ENCODE measurements at regions not wholly inside any gene's neighbourhood (a gene's known extent, or its start where the extent isn't known, plus 50 kb on each side); places are given as distances from the start of the nearest gene placed in this dataset.

DNA sequence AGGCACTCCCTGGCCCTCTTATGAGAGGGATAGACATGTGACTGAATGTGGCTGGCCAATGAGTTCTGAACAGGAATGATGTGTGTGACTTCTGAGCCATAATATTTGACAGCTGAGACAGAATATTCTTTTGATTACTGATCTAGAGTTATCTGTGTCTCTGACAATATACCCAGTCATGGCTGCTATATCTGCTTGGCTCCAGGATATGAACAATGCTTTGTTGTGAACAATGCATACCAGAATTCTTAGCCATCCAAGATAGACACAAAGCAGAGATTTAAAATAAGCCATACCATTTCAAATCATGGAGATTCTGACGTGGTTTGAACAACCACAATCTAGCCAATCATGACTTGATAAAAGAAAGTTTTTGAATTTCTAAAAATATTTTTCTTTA, 840.3 kb upstream of the SEMA6A start:
- H3K4me1 ChIP-seq (replicated peaks; ENCODE audit: insufficient read depth), result no peaks in the 10 kb centered on the region
- no peaks in the 10 kb centered on the region for H3K79me2 ChIP-seq (ENCODE audit: low read depth)
- BruUV-seq (replicated peaks), result no TSS peak
- no peak overlapping the region for H3K4me2 ChIP-seq
- H3K36me3 ChIP-seq (ENCODE audit: low read depth), result no peaks in the 10 kb centered on the region
- H3K27ac ChIP-seq, result no peak overlapping the region
- no peaks in the 10 kb centered on the region for H4K20me1 ChIP-seq (ENCODE audit: insufficient read depth)
- no peak overlapping the region for H3K4me3 ChIP-seq
- ChIA-PET CTCF (no interaction called here), POLR2A (ENCODE audit: unreplicated experiment) (no interaction called here)
- H2AFZ ChIP-seq, result no peak overlapping the region
- H3K9me2 ChIP-seq (ENCODE audit: insufficient read depth), result no peaks in the 10 kb centered on the region
- no peaks in the 10 kb centered on the region for H3K27me3 ChIP-seq (ENCODE audit: insufficient read depth, low read depth)
- no peak for DNase-seq
- H3K9me3 ChIP-seq (ENCODE audit: insufficient read depth, low read depth), result no peaks in the 10 kb centered on the region; the same call in 1 of the 2 replicates
- H3F3A ChIP-seq (ENCODE audit: insufficient read depth, low read depth), result no peaks in the 10 kb centered on the region
- intact Hi-C loops (cut with micrococcal nuclease; ENCODE audit: unreplicated experiment), result no loop called here
- TF ChIP-seq, protein P1, sequence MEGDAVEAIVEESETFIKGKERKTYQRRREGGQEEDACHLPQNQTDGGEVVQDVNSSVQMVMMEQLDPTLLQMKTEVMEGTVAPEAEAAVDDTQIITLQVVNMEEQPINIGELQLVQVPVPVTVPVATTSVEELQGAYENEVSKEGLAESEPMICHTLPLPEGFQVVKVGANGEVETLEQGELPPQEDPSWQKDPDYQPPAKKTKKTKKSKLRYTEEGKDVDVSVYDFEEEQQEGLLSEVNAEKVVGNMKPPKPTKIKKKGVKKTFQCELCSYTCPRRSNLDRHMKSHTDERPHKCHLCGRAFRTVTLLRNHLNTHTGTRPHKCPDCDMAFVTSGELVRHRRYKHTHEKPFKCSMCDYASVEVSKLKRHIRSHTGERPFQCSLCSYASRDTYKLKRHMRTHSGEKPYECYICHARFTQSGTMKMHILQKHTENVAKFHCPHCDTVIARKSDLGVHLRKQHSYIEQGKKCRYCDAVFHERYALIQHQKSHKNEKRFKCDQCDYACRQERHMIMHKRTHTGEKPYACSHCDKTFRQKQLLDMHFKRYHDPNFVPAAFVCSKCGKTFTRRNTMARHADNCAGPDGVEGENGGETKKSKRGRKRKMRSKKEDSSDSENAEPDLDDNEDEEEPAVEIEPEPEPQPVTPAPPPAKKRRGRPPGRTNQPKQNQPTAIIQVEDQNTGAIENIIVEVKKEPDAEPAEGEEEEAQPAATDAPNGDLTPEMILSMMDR (conservative IDR thresholded peaks at IDR 0.05), result no peak
- no peak for TF ChIP-seq EZH2 (IDR thresholded peaks at IDR 0.05; ENCODE audit: low read depth)

DNA sequence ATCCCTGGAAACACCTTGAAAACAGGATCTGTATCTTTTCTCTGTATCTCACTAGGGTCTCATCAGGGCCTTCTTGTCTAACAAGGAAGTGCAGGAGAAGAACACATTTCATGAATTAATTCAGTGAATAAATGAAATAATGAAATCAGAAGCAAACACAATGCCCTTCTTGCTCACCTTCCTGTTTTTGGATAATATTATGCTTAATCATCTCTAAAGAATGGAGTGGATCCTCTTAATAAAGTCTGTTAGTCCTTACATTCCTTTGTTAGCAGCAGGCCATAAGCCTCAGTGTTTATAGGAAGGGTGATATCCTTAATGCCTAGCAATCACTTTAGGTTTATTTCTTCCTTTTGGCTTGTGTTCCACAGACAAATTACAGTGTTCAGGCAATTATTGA, 837.1 kb upstream of the SEMA6A start:
- no peaks in the 10 kb centered on the region for H3K9me3 ChIP-seq (ENCODE audit: insufficient read depth, low read depth)
- DNase-seq, result no peak
- CTCF ChIA-PET, result no interaction called here

DNA sequence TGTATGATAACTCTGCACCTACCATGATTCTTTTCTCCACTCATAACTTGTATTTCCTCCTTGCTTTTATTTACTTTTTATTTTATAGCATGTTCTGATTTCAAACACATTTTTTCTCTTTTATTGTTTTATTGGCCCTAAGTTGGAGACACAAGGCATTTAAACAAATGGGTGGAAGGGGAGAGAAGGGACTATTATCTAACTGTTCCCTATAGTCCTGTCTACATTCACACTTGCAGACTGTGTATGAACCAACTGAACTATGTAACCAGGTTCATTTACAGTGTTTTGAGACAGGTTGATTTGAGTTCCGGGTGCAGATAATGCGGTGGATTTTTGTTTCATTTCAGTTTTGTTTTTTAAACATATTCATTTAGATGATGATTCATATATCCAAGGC, 830.6 kb upstream of the SEMA6A start:
- TSS peak; percentile 58 for BruUV-seq (replicated peaks)
- Histone ChIP-seq H3K27ac (no peak overlapping the region), H3K36me3 (ENCODE audit: low read depth) (no peaks in the 10 kb centered on the region), H3F3A (ENCODE audit: insufficient read depth, low read depth) (no peaks in the 10 kb centered on the region), H3K79me2 (ENCODE audit: low read depth) (no peaks in the 10 kb centered on the region), H3K9me3 (ENCODE audit: insufficient read depth, low read depth) (no peaks in the 10 kb centered on the region), H3K4me2 (peak overlapping the region; percentile 80), H3K4me3 (peak overlapping the region; percentile 62), H3K9me2 (ENCODE audit: insufficient read depth) (no peaks in the 10 kb centered on the region; the same call in 1 of the 2 replicates), H2AFZ (peak overlapping the region; percentile 95), H3K4me1 (replicated peaks; ENCODE audit: insufficient read depth) (peaks cover 9% of the 10 kb centered on the region; the same call in 1 of the 2 replicates), H3K27me3 (ENCODE audit: insufficient read depth, low read depth) (no peaks in the 10 kb centered on the region), H4K20me1 (ENCODE audit: insufficient read depth) (no peaks in the 10 kb centered on the region)
- intact Hi-C loops (cut with micrococcal nuclease; ENCODE audit: unreplicated experiment), result no loop called here
- CTCF ChIA-PET, result no interaction called here
- DNase-seq, result no peak
- TF ChIP-seq, protein P1 (conservative IDR thresholded peaks at IDR 0.05), result no peak
- no peak for TF ChIP-seq EZH2 (IDR thresholded peaks at IDR 0.05; ENCODE audit: low read depth)
- POLR2A ChIA-PET (ENCODE audit: unreplicated experiment), result no interaction called here

More for the DNA sequence above, 837.1 kb upstream of the SEMA6A start:
- Histone ChIP-seq H3K36me3 (ENCODE audit: low read depth) (no peaks in the 10 kb centered on the region), H3K4me1 (replicated peaks; ENCODE audit: insufficient read depth) (no peaks in the 10 kb centered on the region), H3K27me3 (ENCODE audit: insufficient read depth, low read depth) (no peaks in the 10 kb centered on the region), H3F3A (ENCODE audit: insufficient read depth, low read depth) (no peaks in the 10 kb centered on the region), H3K4me2 (no peak overlapping the region), H3K27ac (no peak overlapping the region), H4K20me1 (ENCODE audit: insufficient read depth) (no peaks in the 10 kb centered on the region), H3K9me2 (ENCODE audit: insufficient read depth) (no peaks in the 10 kb centered on the region), H3K79me2 (ENCODE audit: low read depth) (no peaks in the 10 kb centered on the region), H3K4me3 (no peak overlapping the region), H2AFZ (no peak overlapping the region)
- POLR2A ChIA-PET (ENCODE audit: unreplicated experiment), result no interaction called here
- intact Hi-C loops (cut with micrococcal nuclease; ENCODE audit: unreplicated experiment), result no loop called here
- BruUV-seq (replicated peaks), result no TSS peak
- TF ChIP-seq, protein P1 (conservative IDR thresholded peaks at IDR 0.05), result no peak
- no peak for TF ChIP-seq EZH2 (IDR thresholded peaks at IDR 0.05; ENCODE audit: low read depth)
